Lung (tissue), 11 donors: ENCODE measurements at regions not wholly inside any gene's neighbourhood (a gene's known extent, or its start where the extent isn't known, plus 50 kb on each side); places are given as distances from the start of the nearest gene placed in this dataset.

ENCODE experiments used
- ATAC-seq: fragments of 200-7000 bp; cut with Tn5 transposase; one replicate; pipeline ENCODE4 v1.9.1; 2020; ENCODE audit warnings: moderate number of reproducible peaks; ENCODE audit not compliant: insufficient read depth, low FRiP score
- DNase-seq, 3 donors: peaks; one replicate each; pipeline ENCODE4 v3.0.0-alpha.2; 2013 to 2017
- H3K27ac ChIP-seq, 2 donors: one replicate each; pipeline ENCODE4 v1.5.1; 2013; ENCODE audit warnings: mild to moderate bottlenecking in 2 of 2, moderate library complexity in 2 of 2, control low read depth in 1 of 2, inconsistent platforms in 1 of 2, low read depth in 1 of 2, low read length in 1 of 2
- H3K27me3 ChIP-seq, 3 donors: one replicate each; pipeline ENCODE4 v1.5.1; 2013; ENCODE audit warnings: low read length in 2 of 3; ENCODE audit not compliant: control insufficient read depth in 3 of 3, insufficient read depth in 3 of 3
- H3K36me3 ChIP-seq, 4 donors: one replicate each; pipeline ENCODE4 v1.5.1; 2013; ENCODE audit warnings: low read length in 4 of 4, mild to moderate bottlenecking in 1 of 4, moderate library complexity in 1 of 4; ENCODE audit not compliant: control insufficient read depth in 4 of 4, insufficient read depth in 4 of 4
- H3K4me1 ChIP-seq, 5 donors: one replicate each; pipeline ENCODE4 v1.5.1; 2013; ENCODE audit warnings: low read length in 5 of 5, mild to moderate bottlenecking in 2 of 5, moderate library complexity in 1 of 5; ENCODE audit not compliant: control insufficient read depth in 5 of 5, insufficient read depth in 5 of 5
- H3K4me3 ChIP-seq: one replicate; pipeline ENCODE4 v1.5.1; 2013; ENCODE audit warnings: mild to moderate bottlenecking, control low read depth, moderate library complexity
- H3K9ac ChIP-seq, 2 donors: one replicate each; pipeline ENCODE4 v1.5.1; 2013; ENCODE audit warnings: low read length in 2 of 2, control low read depth in 1 of 2; ENCODE audit not compliant: insufficient read depth in 1 of 2
- H3K9me3 ChIP-seq, 4 donors: one replicate each; pipeline ENCODE4 v1.5.1; 2013; ENCODE audit warnings: low read length in 3 of 4, mild to moderate bottlenecking in 1 of 4, moderate library complexity in 1 of 4; ENCODE audit not compliant: control insufficient read depth in 4 of 4, insufficient read depth in 3 of 4
- WGBS, 2 donors: extraction: QIAGEN DNeasy Blood & Tissue Kit; methylation state at CpG; one replicate each; pipeline ENCODE4 v1.1.7; 2013; 5-methylcytosine and 5-hydroxymethylcytosine counted together
- TF ChIP-seq, protein P1 (sequence below): IDR thresholded peaks from 2 replicates; pipeline ENCODE4 v1.5.1; 2012; ENCODE audit warnings: mild to moderate bottlenecking; ENCODE audit errors: control extremely low read depth, extremely low read depth
- donor health status: control.
- donor health status: control.
- donor health status: Bipolar disorder and iron deficiency.
- donor health status: healthy.
- donor health status: DM: yes; HTN: yes; CAD: no.

DNA sequence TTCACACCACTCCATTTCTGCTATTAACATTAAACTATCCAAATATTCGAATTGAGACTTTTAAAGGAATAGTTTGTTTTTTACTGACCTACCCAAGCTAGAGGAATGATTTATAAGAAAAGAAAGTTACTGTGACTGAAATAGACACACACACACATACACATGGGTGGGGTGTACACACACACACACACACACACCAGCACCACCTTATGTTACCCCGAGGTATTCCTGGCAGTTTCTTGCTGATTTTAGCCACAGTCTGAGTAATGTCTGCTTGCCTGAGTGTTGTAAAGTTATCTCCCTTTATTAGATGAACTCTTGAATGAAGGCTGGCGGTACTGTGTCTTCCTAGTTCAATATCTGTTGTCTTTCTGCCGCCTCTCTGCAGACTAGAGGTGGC is 91.3 kb upstream of the PRKG1 start:
- no peak for ATAC-seq
- Histone ChIP-seq H3K27me3 (peaks cover 0 to 2% (median 0%) of the 10 kb centered on the region in 3 donors), H3K27ac (no peak overlapping the region)

DNA sequence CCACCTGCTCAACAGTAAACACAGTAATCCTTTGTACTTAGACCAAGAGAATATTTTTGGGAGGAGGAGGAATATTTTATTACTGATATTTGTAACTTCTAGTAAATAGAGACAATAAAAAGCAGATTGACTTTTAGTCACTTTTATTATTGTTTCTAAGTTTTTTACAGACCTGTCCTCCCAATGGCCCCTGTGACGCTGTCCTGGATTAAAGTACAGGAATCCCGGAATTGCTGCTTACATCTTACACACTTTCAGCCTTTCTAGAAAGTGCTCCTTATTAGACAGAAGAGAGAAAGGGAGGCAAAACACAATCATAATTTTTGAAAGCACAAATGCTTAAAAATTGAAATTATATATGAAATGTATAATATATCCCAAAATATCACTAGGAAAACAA is 86.4 kb upstream of the PRKG1 start:
- peaks cover 0 to 2% (median 0%) of the 10 kb centered on the region in 3 donors for H3K27me3 ChIP-seq
- peaks cover 0 to 3% (median 0%) of the 10 kb centered on the region in 4 donors for H3K9me3 ChIP-seq
- WGBS, 2 donors, result 96 to 98% methylated on average over 2 of the region's 2 CpGs
- ATAC-seq, result no peak
- H3K4me1 ChIP-seq, result peaks cover 0 to 17% (median 4%) of the 10 kb centered on the region in 5 donors
- no peak overlapping the region for H3K4me3 ChIP-seq
- no peak overlapping the region for H3K9ac ChIP-seq
- TF ChIP-seq, protein P1, sequence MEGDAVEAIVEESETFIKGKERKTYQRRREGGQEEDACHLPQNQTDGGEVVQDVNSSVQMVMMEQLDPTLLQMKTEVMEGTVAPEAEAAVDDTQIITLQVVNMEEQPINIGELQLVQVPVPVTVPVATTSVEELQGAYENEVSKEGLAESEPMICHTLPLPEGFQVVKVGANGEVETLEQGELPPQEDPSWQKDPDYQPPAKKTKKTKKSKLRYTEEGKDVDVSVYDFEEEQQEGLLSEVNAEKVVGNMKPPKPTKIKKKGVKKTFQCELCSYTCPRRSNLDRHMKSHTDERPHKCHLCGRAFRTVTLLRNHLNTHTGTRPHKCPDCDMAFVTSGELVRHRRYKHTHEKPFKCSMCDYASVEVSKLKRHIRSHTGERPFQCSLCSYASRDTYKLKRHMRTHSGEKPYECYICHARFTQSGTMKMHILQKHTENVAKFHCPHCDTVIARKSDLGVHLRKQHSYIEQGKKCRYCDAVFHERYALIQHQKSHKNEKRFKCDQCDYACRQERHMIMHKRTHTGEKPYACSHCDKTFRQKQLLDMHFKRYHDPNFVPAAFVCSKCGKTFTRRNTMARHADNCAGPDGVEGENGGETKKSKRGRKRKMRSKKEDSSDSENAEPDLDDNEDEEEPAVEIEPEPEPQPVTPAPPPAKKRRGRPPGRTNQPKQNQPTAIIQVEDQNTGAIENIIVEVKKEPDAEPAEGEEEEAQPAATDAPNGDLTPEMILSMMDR, result no peak
- no peak for DNase-seq
- no peak overlapping the region for H3K27ac ChIP-seq
- no peaks in the 10 kb centered on the region for H3K36me3 ChIP-seq

More for the DNA sequence above, 91.3 kb upstream of the PRKG1 start:
- Histone ChIP-seq H3K4me3 (no peak overlapping the region), H3K36me3 (no peaks in the 10 kb centered on the region), H3K9me3 (peaks cover 0 to 3% (median 0%) of the 10 kb centered on the region in 4 donors), H3K9ac (no peak overlapping the region), H3K4me1 (no peaks in the 10 kb centered on the region)
- TF ChIP-seq, protein P1, result no peak
- WGBS, 2 donors, result 66 to 90% methylated on average over 4 of the region's 4 CpGs
- no peak for DNase-seq

DNA sequence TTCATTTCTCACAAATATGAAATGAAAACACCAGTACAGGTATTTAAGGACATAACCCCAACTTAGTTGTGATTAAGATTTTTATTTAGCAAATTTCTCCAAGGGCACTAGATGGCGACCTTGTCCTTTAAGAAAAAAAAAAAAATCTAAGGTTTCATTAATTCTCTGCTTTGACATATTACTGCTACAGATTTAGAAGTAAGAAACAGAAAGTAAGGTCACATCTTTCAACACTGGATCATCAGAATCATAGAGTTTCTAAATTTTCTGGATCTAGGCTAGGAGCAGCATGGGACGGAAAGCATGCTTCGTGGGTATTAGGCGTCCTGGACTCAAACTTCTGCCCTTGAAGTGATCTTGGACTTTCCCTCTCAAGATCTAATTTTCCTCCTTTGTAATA is 85.5 kb upstream of the PRKG1 start:
- WGBS, 2 donors, result 42 to 59% methylated on average over 4 of the region's 4 CpGs
- peaks cover 0 to 2% (median 0%) of the 10 kb centered on the region in 3 donors for H3K27me3 ChIP-seq
- peaks cover 0 to 21% (median 6%) of the 10 kb centered on the region in 5 donors for H3K4me1 ChIP-seq
- no peak overlapping the region for H3K4me3 ChIP-seq
- DNase-seq (peak in 2 of 3 donors; percentile 71 to 74), ATAC-seq (no peak)
- TF ChIP-seq, protein P1, result no peak
- H3K27ac ChIP-seq, result no peak overlapping the region
- no peak overlapping the region for H3K9ac ChIP-seq
- H3K36me3 ChIP-seq, result no peaks in the 10 kb centered on the region
- H3K9me3 ChIP-seq, result peaks cover 0 to 3% (median 0%) of the 10 kb centered on the region in 4 donors
